GM21390 (cell line): ENCODE measurements at regions not wholly inside any gene's neighbourhood (a gene's known extent, or its start where the extent isn't known, plus 50 kb on each side); places are given as distances from the start of the nearest gene placed in this dataset.

Experiments
- ATAC-seq: cut with Tn5 transposase; IDR thresholded peaks from one replicate; pipeline ENCODE4 v1.9.1; 2021; ENCODE audit not compliant: unreplicated experiment

- ATAC-seq, result peak; percentile 47
Measured at GRCh38 chr7:22565315-22565811, 65.4 kb upstream of the STEAP1B start.

- ATAC-seq, result no peak
Measured at GRCh38 chr7:22564511-22565045, 64.6 kb upstream of the STEAP1B start.

GRCh38 chr7:22563621-22564241 lies 63.7 kb upstream of the STEAP1B start:
- ATAC-seq, result peak; percentile 40

DNA sequence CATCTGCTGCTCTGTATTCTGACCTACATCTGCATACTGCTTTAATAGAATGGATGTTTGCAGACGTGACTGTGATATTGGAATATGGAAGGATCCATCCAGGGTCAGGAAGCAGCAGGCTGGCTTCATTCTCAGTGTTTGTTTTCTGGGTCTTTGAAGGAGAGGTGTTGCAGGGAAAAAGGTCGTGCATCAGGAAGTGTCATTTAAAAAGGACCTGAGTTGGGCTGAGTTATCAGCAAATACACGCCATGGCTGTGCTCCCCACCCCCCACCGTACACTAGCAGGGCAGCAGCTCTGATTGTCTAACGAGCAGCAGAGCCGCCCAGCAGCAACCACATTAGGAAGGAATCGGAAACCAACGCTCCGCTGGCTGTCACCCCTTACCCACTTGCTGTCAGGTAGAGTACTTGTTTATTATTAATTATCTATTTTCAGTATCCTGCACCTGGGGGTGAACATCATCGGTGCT lies 63.1 kb upstream of the STEAP1B start:
- peak; percentile 27 for ATAC-seq

DNA sequence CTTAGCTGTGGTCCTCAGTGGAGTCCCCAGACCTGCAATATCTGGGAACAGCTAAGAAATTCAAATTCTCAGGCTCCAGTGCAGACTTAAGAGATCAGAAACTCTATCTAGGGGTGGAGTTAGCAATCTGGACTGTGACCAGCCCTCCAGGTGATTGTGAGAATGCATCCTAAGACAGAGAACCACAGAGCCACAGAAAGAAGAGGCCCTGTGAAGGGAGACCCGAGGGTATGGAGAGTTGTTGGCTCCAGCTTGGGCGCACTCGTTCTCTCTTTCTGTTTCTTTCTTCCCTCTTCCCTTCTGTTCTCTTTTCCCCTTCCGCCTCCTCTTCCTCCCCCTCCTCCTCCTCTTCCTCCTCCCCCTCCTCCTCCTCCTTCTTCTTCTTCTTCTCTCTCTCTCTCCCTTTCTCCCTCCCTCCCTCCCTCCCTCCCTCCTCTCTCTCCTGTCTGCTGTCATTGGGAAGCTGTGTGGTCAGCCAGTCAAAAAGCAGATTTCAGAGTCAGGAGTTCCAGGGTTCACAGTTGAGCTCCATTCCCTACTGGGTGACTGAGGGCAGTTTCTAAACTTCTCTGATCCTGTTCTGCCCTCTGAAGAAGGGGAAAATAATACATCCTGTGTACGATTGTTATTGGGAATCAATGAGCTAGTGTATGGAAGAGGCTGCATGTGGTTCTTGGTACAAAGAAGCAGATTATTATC lies 62.1 kb upstream of the STEAP1B start:
- no peak for ATAC-seq

DNA sequence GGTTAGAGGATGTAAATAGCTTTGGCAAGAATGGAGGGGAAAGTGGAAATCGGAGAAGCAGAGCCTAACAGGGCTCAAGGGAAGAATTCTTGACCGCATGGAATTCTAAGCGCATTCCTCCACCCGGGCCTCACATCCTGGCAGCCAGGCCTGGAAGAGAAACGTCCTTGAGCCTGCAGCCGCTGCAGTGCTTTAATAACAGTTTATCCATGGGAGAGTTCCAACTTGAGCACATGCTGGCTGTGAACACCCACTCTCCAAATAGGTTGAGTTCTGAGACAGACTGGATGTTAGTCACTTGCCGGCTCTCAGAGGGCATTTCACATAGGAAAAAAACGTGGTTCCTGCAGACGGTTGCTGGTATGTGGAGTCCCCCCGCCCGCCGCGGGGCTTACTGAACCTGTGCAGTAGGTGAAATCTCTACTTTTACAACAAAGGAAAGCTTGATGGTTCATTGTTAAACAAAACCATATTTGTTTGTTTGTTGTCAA lies 61.4 kb upstream of the STEAP1B start:
- ATAC-seq, result no peak

DNA sequence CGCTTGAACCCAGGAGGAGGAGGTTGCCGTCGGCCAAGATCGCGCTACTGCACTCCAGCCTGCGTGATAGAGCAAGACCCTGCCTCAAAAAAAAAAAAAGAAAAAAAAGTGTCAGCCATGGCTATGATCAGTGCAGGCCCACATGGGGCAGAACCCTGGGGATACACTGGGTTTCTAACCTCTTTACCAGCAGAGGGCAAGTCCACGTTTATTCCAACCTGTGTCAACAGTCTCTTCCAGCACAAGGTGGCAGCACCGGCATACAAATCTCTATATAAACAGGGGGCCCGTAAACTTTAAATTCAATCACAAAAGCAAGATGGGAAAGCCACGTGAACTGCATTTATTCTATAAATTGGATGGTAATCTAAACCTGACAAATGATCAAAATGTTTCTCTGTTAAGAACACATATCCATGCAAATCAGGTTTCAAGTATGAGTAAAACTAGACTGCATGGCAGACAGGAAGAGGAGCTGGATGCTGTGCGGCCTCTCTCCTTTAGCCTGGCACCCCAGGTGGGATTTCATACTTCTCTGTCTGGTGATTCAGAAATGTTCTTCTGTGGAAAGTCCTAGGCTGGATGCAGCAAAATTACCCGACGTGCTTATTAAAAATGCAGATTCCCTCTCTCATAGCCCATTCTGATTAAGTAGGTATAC lies 60.0 kb upstream of the STEAP1B start:
- peak; percentile 46 for ATAC-seq

GRCh38 chr7:22557167-22557566 lies 57.2 kb upstream of the STEAP1B start:
- no peak for ATAC-seq

- no peak for ATAC-seq
Measured at GRCh38 chr7:22555476-22555875, 55.5 kb upstream of the STEAP1B start.

DNA sequence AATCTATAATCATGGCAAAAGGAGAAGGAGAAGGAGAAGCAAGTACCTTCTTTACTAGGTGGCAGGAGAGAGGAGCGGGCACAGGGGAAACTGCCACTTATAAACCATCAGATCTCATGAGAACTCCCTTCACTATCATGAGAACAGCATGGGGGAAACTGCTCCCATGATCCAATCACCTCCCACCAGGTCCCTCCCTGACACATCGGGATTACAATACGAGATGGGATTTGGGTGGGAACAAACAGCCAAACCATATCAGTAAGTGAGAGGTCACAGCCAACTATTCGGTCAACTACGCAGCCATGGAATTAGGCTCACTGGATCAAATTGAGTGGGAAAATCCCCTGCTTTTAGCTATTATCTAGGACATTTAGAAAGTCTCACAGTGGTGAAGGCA lies 54.2 kb upstream of the STEAP1B start:
- no peak for ATAC-seq

DNA sequence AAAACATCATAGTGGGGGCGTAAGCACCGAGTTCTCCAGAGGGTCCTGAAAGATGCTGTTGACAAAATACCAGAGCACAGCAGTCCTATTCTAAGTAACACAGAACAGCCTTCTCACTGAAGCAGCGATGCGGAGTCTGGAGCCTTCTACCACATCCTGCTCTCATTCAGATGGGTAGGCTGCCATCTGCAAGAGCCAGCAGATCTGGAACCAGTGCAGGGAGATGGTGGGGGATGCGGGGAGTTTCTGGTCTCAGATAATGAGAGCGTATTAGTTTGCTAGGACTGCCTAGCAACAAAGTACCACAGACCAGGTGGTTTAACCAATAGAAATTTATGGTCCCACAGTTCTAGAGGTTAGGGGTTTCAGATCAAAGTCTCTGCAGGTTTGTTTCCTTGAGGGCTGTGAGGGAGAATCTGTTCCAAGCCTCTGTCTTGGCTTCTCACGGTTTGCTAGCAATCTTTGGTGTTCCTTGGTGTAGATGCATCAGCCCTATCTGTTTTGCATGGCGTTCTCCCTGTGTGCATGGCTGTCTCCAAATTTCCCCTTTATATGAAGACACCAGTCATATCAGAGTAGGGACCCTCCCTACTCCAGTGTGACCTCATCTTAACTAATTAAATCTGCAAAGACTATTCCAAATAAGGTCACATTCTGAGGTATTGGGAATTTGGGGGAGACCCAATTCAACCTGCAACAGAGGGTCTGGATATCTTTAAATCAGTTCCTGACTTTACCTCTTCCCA lies 52.0 kb upstream of the STEAP1B start:
- peak; percentile 89 for ATAC-seq

GRCh38 chr7:22550514-22551030 lies 50.6 kb upstream of the STEAP1B start:
- no peak for ATAC-seq

DNA sequence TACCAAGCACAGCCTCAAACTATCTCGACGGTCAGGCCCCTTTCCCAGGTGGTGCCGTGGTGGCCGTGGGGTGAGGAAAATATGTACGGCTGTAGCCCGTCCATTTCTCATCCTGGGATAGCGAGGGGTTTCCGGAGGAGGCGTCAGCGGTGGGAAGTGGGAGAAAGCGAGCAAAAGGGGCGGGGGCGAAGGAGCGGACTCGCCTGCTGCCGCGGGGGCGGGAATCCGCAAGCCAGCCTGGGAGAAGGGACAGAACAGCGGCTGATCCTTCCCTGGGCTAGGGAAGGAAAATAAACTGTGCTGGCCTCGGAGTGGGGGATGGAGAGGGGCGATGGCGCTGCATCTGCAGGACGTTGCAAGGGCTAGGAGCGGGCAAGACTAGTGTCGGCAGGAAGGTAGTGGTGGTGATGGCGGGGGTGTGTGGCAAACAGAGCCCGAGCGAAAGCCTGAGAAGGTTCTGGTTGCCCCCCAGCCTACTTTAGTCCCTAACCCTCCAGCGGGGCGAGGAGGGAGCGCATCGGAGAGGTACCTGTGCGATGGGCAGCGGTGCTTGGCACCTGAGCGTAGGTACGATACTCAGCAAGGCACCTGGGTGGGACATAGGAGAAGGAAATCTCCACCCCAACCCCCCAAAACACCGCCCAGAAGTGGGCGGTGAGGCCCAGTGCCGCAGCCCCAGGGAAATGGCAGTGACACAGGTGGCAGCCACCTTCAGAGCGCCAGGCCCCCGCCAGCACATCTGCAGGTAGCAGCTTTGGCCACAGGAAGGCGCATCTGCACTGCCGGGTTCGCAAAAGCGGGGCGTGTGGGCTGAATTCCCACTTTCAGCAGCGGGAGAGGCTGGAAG lies 49.9 kb upstream of the STEAP1B start:
- no peak for ATAC-seq
